GM19455 (cell line): ENCODE measurements at regions not wholly inside any gene's neighbourhood (a gene's known extent, or its start where the extent isn't known, plus 50 kb on each side); places are given as distances from the start of the nearest gene placed in this dataset.

ENCODE experiments used
- ATAC-seq: cut with Tn5 transposase; IDR thresholded peaks from one replicate; pipeline ENCODE4 v1.9.1; 2021; ENCODE audit not compliant: unreplicated experiment

GRCh38 chr13:40434516-40435397, 231.7 kb downstream of the FOXO1 start:
- ATAC-seq, result no peak

GRCh38 chr13:40438022-40438680, 228.3 kb downstream of the FOXO1 start:
- no peak for ATAC-seq

- ATAC-seq, result no peak
Observed at GRCh38 chr13:40438999-40439797, 227.2 kb downstream of the FOXO1 start.

- ATAC-seq, result no peak
Observed at GRCh38 chr13:40439928-40440327, 226.5 kb downstream of the FOXO1 start.

GRCh38 chr13:40440990-40441820, 225.2 kb downstream of the FOXO1 start:
- no peak for ATAC-seq

- ATAC-seq, result no peak
Observed at GRCh38 chr13:40442231-40442630, 224.2 kb downstream of the FOXO1 start.

- ATAC-seq, result no peak
Observed at GRCh38 chr13:40442826-40443225, 223.6 kb downstream of the FOXO1 start.

GRCh38 chr13:40444241-40444640, 222.2 kb downstream of the FOXO1 start:
- ATAC-seq, result no peak

- peak; percentile 99 for ATAC-seq
Observed at GRCh38 chr13:40445557-40445990, 220.9 kb downstream of the FOXO1 start.

GRCh38 chr13:40446365-40446764, 220.1 kb downstream of the FOXO1 start:
- no peak for ATAC-seq

- ATAC-seq, result no peak
Observed at GRCh38 chr13:40447857-40448256, 218.6 kb downstream of the FOXO1 start.

- ATAC-seq, result no peak
Observed at GRCh38 chr13:40452038-40452666, 214.3 kb downstream of the FOXO1 start.

GRCh38 chr13:40452741-40453334, 213.6 kb downstream of the FOXO1 start:
- no peak for ATAC-seq

- ATAC-seq, result no peak
Observed at GRCh38 chr13:40453351-40454021, 213.0 kb downstream of the FOXO1 start.

- ATAC-seq, result no peak
Observed at GRCh38 chr13:40456397-40456953, 210.0 kb downstream of the FOXO1 start.

- no peak for ATAC-seq
Observed at GRCh38 chr13:40456979-40457553, 209.4 kb downstream of the FOXO1 start.

GRCh38 chr13:40457929-40458719, 208.3 kb downstream of the FOXO1 start:
- no peak for ATAC-seq

- ATAC-seq, result no peak
Observed at GRCh38 chr13:40458720-40458990, 207.8 kb downstream of the FOXO1 start.
